ENCODE measurements at regions not wholly inside any gene's neighbourhood (a gene's known extent, or its start where the extent isn't known, plus 50 kb on each side); places are given as distances from the start of the nearest gene placed in this dataset.
"Not testable (repeated sequence)": the region's sequence is repeated elsewhere in the genome, so short reads cannot be mapped to it uniquely, and the experiment has no call there.

DNA sequence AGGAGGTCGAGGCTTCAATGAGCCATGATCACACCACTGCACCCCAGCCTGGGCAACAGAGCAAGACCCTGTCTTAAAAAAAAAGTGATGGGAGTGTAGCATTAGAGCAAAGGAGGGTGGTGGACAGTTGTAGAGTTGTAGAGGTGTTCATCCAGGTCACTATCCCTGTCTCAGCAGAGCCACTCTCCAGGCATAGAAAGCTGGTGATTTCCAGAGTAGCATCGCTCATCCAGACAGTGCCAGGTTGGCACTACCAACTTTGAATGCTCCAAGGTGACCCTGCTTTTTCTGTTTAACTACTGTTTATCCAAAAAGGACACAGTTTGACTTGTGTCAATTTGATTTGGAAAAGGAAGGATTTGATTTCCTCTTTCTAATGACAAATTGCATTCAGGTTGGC, 147.3 kb downstream of the USP46 start:
- Histone ChIP-seq H3K4me1 (ENCODE audit: control insufficient read depth, extremely low read depth, insufficient read depth, low read length) (no peaks in the 10 kb centered on the region), H3K36me3 (ENCODE audit: control insufficient read depth in 2 of 2, extremely low read depth in 1 of 2, insufficient read depth in 2 of 2, low read length in 2 of 2) (no peaks in the 10 kb centered on the region), H3K9me3 (ENCODE audit: control insufficient read depth, low read depth, low read length) (no peaks in the 10 kb centered on the region), H4K20me1 (ENCODE audit: control insufficient read depth, extremely low read depth, insufficient read depth, low read length) (no peaks in the 10 kb centered on the region), H3K27ac (ENCODE audit: control insufficient read depth, insufficient read depth, low read length) (no peak overlapping the region), H3K27me3 (ENCODE audit: control insufficient read depth, extremely low read depth, insufficient read depth, low read length) (no peaks in the 10 kb centered on the region), H3K9ac (ENCODE audit: control insufficient read depth, extremely low read depth, insufficient read depth, low read length) (no peak overlapping the region), H2AFZ (ENCODE audit: control insufficient read depth, low read length) (no peak overlapping the region), H3K4me3 (ENCODE audit: control insufficient read depth in 2 of 3, extremely low read depth in 1 of 3, insufficient read depth in 2 of 3, low read depth in 1 of 3, low read length in 3 of 3) (no peak overlapping the region), H3K9me1 (ENCODE audit: control insufficient read depth, extremely low read depth, insufficient read depth, low read length) (no peaks in the 10 kb centered on the region), H3K79me2 (ENCODE audit: control insufficient read depth, insufficient read depth, low read length) (no peaks in the 10 kb centered on the region), H3K4me2 (ENCODE audit: control insufficient read depth, extremely low read depth, insufficient read depth, low read depth, low read length) (no peak overlapping the region)
- dilution Hi-C loops (cut with MboI; ENCODE audit: extremely low pct_ligation_motif_present, low sequenced_read_pairs) = no loop called here
- TF ChIP-seq, protein P1, sequence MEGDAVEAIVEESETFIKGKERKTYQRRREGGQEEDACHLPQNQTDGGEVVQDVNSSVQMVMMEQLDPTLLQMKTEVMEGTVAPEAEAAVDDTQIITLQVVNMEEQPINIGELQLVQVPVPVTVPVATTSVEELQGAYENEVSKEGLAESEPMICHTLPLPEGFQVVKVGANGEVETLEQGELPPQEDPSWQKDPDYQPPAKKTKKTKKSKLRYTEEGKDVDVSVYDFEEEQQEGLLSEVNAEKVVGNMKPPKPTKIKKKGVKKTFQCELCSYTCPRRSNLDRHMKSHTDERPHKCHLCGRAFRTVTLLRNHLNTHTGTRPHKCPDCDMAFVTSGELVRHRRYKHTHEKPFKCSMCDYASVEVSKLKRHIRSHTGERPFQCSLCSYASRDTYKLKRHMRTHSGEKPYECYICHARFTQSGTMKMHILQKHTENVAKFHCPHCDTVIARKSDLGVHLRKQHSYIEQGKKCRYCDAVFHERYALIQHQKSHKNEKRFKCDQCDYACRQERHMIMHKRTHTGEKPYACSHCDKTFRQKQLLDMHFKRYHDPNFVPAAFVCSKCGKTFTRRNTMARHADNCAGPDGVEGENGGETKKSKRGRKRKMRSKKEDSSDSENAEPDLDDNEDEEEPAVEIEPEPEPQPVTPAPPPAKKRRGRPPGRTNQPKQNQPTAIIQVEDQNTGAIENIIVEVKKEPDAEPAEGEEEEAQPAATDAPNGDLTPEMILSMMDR (optimal IDR thresholded peaks at IDR 0.05 in 1 of 3, IDR thresholded peaks at IDR 0.05 in 1 of 3, conservative IDR thresholded peaks at IDR 0.05 in 1 of 3; ENCODE audit: extremely low read depth in 1 of 3, insufficient read depth in 2 of 3, low read length in 3 of 3) = no peak
- TF ChIP-seq EZH2 (IDR thresholded peaks at IDR 0.05; ENCODE audit: low read length) = no peak
- DNase-seq (ENCODE audit: low read depth, low spot score) (no peak), FAIRE-seq (no peak)

DNA sequence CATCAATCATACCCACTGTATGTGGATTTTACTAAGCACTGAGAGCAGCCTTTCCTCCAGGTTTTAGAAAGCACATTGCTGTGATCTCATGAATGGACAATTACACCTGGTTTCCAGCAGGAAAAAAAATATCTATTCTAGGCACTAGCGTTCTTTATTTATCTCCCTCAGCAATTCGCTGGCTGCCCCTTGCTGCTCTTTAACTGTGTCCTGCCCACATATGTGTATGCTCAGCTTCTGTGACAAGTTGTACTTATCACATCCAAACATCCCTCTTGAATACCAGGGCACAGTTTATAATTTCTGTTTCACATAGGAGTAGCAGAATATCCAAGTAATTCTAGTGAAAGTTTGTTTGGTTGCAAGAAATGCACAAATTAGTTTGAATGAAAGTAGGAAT, 146.8 kb downstream of the USP46 start:
- H3K4me2 ChIP-seq (ENCODE audit: control insufficient read depth, extremely low read depth, insufficient read depth, low read depth, low read length) = no peak overlapping the region
- H3K4me1 ChIP-seq (ENCODE audit: control insufficient read depth, extremely low read depth, insufficient read depth, low read length) = no peaks in the 10 kb centered on the region
- H3K4me3 ChIP-seq (ENCODE audit: control insufficient read depth in 2 of 3, extremely low read depth in 1 of 3, insufficient read depth in 2 of 3, low read depth in 1 of 3, low read length in 3 of 3) = no peak overlapping the region
- FAIRE-seq (no peak), DNase-seq (ENCODE audit: low read depth, low spot score) (no peak)
- no peaks in the 10 kb centered on the region for H3K79me2 ChIP-seq (ENCODE audit: control insufficient read depth, insufficient read depth, low read length)
- H3K9me1 ChIP-seq (ENCODE audit: control insufficient read depth, extremely low read depth, insufficient read depth, low read length) = no peaks in the 10 kb centered on the region
- no peak overlapping the region for H3K9ac ChIP-seq (ENCODE audit: control insufficient read depth, extremely low read depth, insufficient read depth, low read length)
- H2AFZ ChIP-seq (ENCODE audit: control insufficient read depth, low read length) = no peak overlapping the region
- H4K20me1 ChIP-seq (ENCODE audit: control insufficient read depth, extremely low read depth, insufficient read depth, low read length) = no peaks in the 10 kb centered on the region
- no peaks in the 10 kb centered on the region for H3K9me3 ChIP-seq (ENCODE audit: control insufficient read depth, low read depth, low read length)
- no peaks in the 10 kb centered on the region for H3K36me3 ChIP-seq (ENCODE audit: control insufficient read depth in 2 of 2, extremely low read depth in 1 of 2, insufficient read depth in 2 of 2, low read length in 2 of 2)
- TF ChIP-seq, protein P1 (optimal IDR thresholded peaks at IDR 0.05 in 1 of 3, IDR thresholded peaks at IDR 0.05 in 1 of 3, conservative IDR thresholded peaks at IDR 0.05 in 1 of 3; ENCODE audit: extremely low read depth in 1 of 3, insufficient read depth in 2 of 3, low read length in 3 of 3) = no peak
- TF ChIP-seq EZH2 (IDR thresholded peaks at IDR 0.05; ENCODE audit: low read length) = no peak
- no peak overlapping the region for H3K27ac ChIP-seq (ENCODE audit: control insufficient read depth, insufficient read depth, low read length)
- dilution Hi-C loops (cut with MboI; ENCODE audit: extremely low pct_ligation_motif_present, low sequenced_read_pairs) = no loop called here
- no peaks in the 10 kb centered on the region for H3K27me3 ChIP-seq (ENCODE audit: control insufficient read depth, extremely low read depth, insufficient read depth, low read length)

DNA sequence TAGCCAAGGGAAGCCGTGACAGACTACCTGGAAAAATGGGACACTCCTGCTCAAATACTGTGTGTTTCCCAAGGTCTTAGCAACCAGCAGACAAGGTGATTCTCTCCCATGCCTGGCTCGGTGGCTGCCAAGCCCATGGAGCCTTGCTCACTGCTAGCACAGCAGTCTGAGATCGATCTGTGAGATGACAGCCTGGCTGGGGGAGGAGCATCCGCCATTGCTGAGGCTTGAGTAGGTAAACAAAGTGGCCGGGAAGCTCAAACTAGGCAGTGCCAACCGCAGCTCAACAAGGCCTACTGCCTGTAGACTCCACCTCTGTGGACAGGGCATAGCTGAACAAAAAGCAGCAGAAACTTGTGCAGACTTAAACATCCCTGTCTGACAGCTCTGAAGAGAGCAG, 137.0 kb downstream of the USP46 start:
- H3K9me1 ChIP-seq (ENCODE audit: control insufficient read depth, extremely low read depth, insufficient read depth, low read length) = not testable (repeated sequence)

More for the DNA sequence above, 137.0 kb downstream of the USP46 start:
- H2AFZ ChIP-seq (ENCODE audit: control insufficient read depth, low read length); FAIRE-seq; DNase-seq (ENCODE audit: low read depth, low spot score); H3K36me3 ChIP-seq (ENCODE audit: control insufficient read depth in 2 of 2, extremely low read depth in 1 of 2, insufficient read depth in 2 of 2, low read length in 2 of 2); H3K4me1 ChIP-seq (ENCODE audit: control insufficient read depth, extremely low read depth, insufficient read depth, low read length); H4K20me1 ChIP-seq (ENCODE audit: control insufficient read depth, extremely low read depth, insufficient read depth, low read length); H3K9ac ChIP-seq (ENCODE audit: control insufficient read depth, extremely low read depth, insufficient read depth, low read length); H3K27me3 ChIP-seq (ENCODE audit: control insufficient read depth, extremely low read depth, insufficient read depth, low read length); H3K4me2 ChIP-seq (ENCODE audit: control insufficient read depth, extremely low read depth, insufficient read depth, low read depth, low read length); dilution Hi-C loops (cut with MboI; ENCODE audit: extremely low pct_ligation_motif_present, low sequenced_read_pairs); H3K27ac ChIP-seq (ENCODE audit: control insufficient read depth, insufficient read depth, low read length); H3K9me3 ChIP-seq (ENCODE audit: control insufficient read depth, low read depth, low read length); H3K79me2 ChIP-seq (ENCODE audit: control insufficient read depth, insufficient read depth, low read length); H3K4me3 ChIP-seq (ENCODE audit: control insufficient read depth in 2 of 3, extremely low read depth in 1 of 3, insufficient read depth in 2 of 3, low read depth in 1 of 3, low read length in 3 of 3): not testable (repeated sequence)
